Endodermal cell (in vitro differentiated cells): ENCODE measurements at regions not wholly inside any gene's neighbourhood (a gene's known extent, or its start where the extent isn't known, plus 50 kb on each side); places are given as distances from the start of the nearest gene placed in this dataset.

ENCODE experiments used
- DNase-seq: peaks from one replicate; pipeline ENCODE4 v3.0.0-alpha.2; 2017
- H3K27ac ChIP-seq: 2 replicates; pipeline ENCODE4 v1.5.1; 2013; ENCODE audit warnings: mild to moderate bottlenecking, low read depth, low read length, moderate library complexity
- H3K27me3 ChIP-seq: 2 replicates; pipeline ENCODE4 v1.6.1; 2013; ENCODE audit warnings: mild to moderate bottlenecking, low read length, moderate library complexity; ENCODE audit not compliant: insufficient read depth, control insufficient read depth, poor library complexity, severe bottlenecking
- H3K36me3 ChIP-seq: 2 replicates; pipeline ENCODE4 v1.7.0; 2013; ENCODE audit warnings: mild to moderate bottlenecking, low read length, moderate library complexity; ENCODE audit not compliant: control insufficient read depth, insufficient read depth
- H3K4me1 ChIP-seq: one replicate; pipeline ENCODE4 v1.7.0; 2013; ENCODE audit warnings: low read length; ENCODE audit not compliant: control insufficient read depth, insufficient read depth
- H3K4me3 ChIP-seq: 2 replicates; pipeline ENCODE4 v1.5.1; 2013; ENCODE audit warnings: mild to moderate bottlenecking, low read length, moderate library complexity
- H3K9ac ChIP-seq: 2 replicates; pipeline ENCODE4 v1.6.1; 2013; ENCODE audit warnings: mild to moderate bottlenecking, low read length, moderate library complexity; ENCODE audit not compliant: poor library complexity, severe bottlenecking; ENCODE audit errors: extremely low read depth
- H3K9me3 ChIP-seq: 2 replicates; pipeline ENCODE4 v1.6.1; 2013; ENCODE audit warnings: mild to moderate bottlenecking, low read length, moderate library complexity; ENCODE audit not compliant: control insufficient read depth
- H3K27ac Mint-ChIP-seq: 2 replicates; pipeline ENCODE4 v1.8.0; 2020; ENCODE audit warnings: mixed read lengths
- H3K27me3 Mint-ChIP-seq: 2 replicates; pipeline ENCODE4 v1.8.0; 2021; ENCODE audit warnings: mild to moderate bottlenecking, mixed read lengths; ENCODE audit not compliant: insufficient read depth
- H3K36me3 Mint-ChIP-seq: 2 replicates; pipeline ENCODE4 v1.8.0; 2020; ENCODE audit warnings: low read depth, mixed read lengths
- H3K4me1 Mint-ChIP-seq: 2 replicates; pipeline ENCODE4 v1.8.0; 2020; ENCODE audit warnings: mixed read lengths
- H3K4me3 Mint-ChIP-seq: 2 replicates; pipeline ENCODE4 v1.8.0; 2020; ENCODE audit warnings: mild to moderate bottlenecking, moderate library complexity, mixed read lengths
- H3K9me3 Mint-ChIP-seq: 2 replicates; pipeline ENCODE4 v1.8.0; 2020; ENCODE audit warnings: mild to moderate bottlenecking, mixed read lengths
- WGBS, 2 experiments: methylation state at CpG; one replicate each; pipeline versions ENCODE4 v1.1.5 to v1.1.7; 2013; ENCODE audit warnings: missing lambda C conversion rate in 2 of 2, mixed read lengths in 1 of 2; ENCODE audit not compliant: insufficient coverage in 1 of 2, insufficient read length in 1 of 2; 5-methylcytosine and 5-hydroxymethylcytosine counted together
- TF ChIP-seq, protein P1 (sequence below): fragments of 200-600 bp; sonication (generic); conservative IDR thresholded peaks from 2 replicates; pipeline ENCODE4 v1.5.0; 2021; ENCODE audit warnings: antibody characterized with exemption, mild to moderate bottlenecking

DNA sequence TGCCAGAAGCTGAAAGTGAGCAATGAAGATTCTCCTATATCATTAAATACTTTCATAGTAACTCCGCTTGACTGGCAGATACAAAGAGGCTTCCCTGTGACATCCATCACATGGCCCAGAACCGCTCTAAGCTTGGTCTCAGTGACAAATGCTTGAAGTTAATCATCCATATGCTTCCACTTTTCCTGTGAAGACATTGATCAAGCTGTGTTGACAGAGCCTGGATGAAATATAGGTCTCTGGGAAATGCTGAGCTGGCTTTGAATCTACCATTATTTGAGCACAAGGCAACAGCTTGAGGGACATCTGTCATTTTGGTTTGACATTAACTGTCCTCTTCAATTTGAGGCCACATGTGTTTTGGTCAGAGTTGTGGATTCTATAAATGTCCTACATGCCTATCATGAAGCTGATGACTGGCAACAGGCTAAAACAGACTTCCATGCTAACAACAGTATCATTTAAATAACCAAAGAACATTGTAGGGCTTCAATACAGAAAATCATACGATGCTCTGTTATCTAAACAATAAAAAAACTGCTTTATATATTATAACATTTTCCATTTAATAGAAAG is 402.2 kb upstream of the IRAK1BP1 start:
- Mint-ChIP-seq H3K9me3 (peaks cover 38% of the 10 kb centered on the region), H3K27me3 (no peaks in the 10 kb centered on the region), H3K36me3 (no peaks in the 10 kb centered on the region), H3K4me3 (no peak overlapping the region), H3K27ac (no peak overlapping the region), H3K4me1 (peaks cover 2% of the 10 kb centered on the region)
- TF ChIP-seq, protein P1, sequence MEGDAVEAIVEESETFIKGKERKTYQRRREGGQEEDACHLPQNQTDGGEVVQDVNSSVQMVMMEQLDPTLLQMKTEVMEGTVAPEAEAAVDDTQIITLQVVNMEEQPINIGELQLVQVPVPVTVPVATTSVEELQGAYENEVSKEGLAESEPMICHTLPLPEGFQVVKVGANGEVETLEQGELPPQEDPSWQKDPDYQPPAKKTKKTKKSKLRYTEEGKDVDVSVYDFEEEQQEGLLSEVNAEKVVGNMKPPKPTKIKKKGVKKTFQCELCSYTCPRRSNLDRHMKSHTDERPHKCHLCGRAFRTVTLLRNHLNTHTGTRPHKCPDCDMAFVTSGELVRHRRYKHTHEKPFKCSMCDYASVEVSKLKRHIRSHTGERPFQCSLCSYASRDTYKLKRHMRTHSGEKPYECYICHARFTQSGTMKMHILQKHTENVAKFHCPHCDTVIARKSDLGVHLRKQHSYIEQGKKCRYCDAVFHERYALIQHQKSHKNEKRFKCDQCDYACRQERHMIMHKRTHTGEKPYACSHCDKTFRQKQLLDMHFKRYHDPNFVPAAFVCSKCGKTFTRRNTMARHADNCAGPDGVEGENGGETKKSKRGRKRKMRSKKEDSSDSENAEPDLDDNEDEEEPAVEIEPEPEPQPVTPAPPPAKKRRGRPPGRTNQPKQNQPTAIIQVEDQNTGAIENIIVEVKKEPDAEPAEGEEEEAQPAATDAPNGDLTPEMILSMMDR, result no peak
- 89 to 98% methylated on average over 3 of the region's 3 CpGs for WGBS, 2 experiments
- no peak overlapping the region for H3K9ac ChIP-seq
- no peaks in the 10 kb centered on the region for H3K36me3 ChIP-seq
- H3K9me3 ChIP-seq, result peaks cover 15% of the 10 kb centered on the region
- no peak overlapping the region for H3K4me3 ChIP-seq
- H3K4me1 ChIP-seq, result no peaks in the 10 kb centered on the region
- no peaks in the 10 kb centered on the region for H3K27me3 ChIP-seq
- DNase-seq, result no peak
- H3K27ac ChIP-seq, result no peak overlapping the region

DNA sequence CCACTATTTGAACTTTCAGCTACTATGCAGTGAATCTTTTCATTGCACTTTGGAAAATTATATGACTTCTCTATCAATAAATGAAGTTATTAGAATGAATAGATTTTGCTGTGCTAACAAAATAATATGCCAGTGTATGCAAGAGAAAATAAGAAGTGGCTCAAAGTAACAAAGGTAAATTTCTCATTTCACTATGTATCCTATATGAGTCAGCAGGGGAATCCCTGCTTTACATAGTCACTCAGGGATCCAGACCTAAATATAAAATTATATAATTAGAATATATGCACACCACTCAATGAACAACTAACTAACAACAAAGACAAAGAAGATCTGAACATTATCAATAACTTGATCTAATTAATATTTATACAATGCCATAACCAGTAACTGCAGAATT is 390.8 kb upstream of the IRAK1BP1 start:
- Histone ChIP-seq H3K9ac (no peak overlapping the region), H3K27me3 (no peaks in the 10 kb centered on the region), H3K27ac (no peak overlapping the region), H3K4me3 (no peak overlapping the region), H3K9me3 (no peaks in the 10 kb centered on the region), H3K36me3 (no peaks in the 10 kb centered on the region), H3K4me1 (no peaks in the 10 kb centered on the region)
- no peaks in the 10 kb centered on the region for H3K27me3 Mint-ChIP-seq
- H3K27ac Mint-ChIP-seq, result no peak overlapping the region
- no peak overlapping the region for H3K4me3 Mint-ChIP-seq
- TF ChIP-seq, protein P1, result no peak
- H3K36me3 Mint-ChIP-seq, result no peaks in the 10 kb centered on the region
- DNase-seq, result no peak
- peaks cover 3% of the 10 kb centered on the region for H3K9me3 Mint-ChIP-seq
- H3K4me1 Mint-ChIP-seq, result no peaks in the 10 kb centered on the region

DNA sequence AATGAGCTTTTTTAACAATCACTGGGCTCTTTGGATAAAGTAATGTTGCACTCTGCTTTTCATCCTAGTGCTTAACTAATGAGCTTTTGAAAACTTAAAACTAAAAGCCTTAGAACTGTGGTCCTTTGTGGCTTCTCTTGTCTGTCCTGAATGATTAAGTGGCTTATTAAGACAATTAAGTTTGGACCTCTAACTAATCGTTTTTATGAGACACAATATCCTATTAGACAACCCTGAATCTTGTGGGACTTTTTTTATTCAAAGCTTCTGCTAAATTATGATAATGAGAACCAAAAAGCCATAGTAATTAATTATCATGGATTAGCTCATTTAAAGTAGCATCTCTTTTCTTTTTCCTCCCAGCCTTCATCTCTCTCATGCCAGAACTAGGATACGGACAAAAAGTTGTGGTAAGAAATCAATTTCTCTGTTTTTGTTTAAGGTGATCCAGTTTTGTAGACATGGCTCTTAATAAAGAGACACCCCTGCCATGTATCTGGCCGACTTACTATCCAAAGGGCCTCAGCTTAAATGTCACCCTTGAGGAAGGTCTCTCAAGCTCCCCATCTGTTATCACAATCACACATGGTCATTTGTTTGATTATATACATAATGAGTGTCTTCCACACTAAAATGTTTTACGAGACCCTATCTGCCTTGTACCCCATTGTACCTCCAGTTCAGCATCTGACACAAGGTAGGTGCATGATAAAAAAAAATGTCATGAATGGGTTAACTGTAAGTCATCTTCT is 384.4 kb upstream of the IRAK1BP1 start:
- no peaks in the 10 kb centered on the region for H3K27me3 Mint-ChIP-seq
- H3K36me3 ChIP-seq, result no peaks in the 10 kb centered on the region
- H3K4me1 ChIP-seq, result no peaks in the 10 kb centered on the region
- no peaks in the 10 kb centered on the region for H3K9me3 ChIP-seq
- TF ChIP-seq, protein P1, result no peak
- no peak overlapping the region for H3K9ac ChIP-seq
- H3K4me3 ChIP-seq, result no peak overlapping the region
- 92% methylated on average over 3 of the region's 4 CpGs; no CpG with 5 or more reads in 1 of the 2 experiments for WGBS, 2 experiments
- no peaks in the 10 kb centered on the region for H3K27me3 ChIP-seq
- DNase-seq, result no peak
- H3K36me3 Mint-ChIP-seq, result no peaks in the 10 kb centered on the region
- H3K27ac Mint-ChIP-seq, result no peak overlapping the region
- H3K27ac ChIP-seq, result no peak overlapping the region
- no peaks in the 10 kb centered on the region for H3K4me1 Mint-ChIP-seq
- H3K4me3 Mint-ChIP-seq, result no peak overlapping the region
- H3K9me3 Mint-ChIP-seq, result no peaks in the 10 kb centered on the region
